Calu3 (cell line): ENCODE measurements at regions not wholly inside any gene's neighbourhood (a gene's known extent, or its start where the extent isn't known, plus 50 kb on each side); places are given as distances from the start of the nearest gene placed in this dataset.
A peak's percentile ranks its signal among the peaks of the same experiment; 100 is the strongest.

Source experiments
- BruUV-seq: library from RNA; stranded (reverse); fragments of 400-500 nt; replicated peaks from 2 replicates; lab custom pipeline; 2021; lab: Mats Ljungman, UMichigan
- CTCF ChIA-PET: fragments of 300-600 bp; sonication (Branson Sonifier 250); formaldehyde crosslinking; loops from one replicate; lab custom pipeline; 2022; ENCODE audit warnings: antibody characterized with exemption; lab: Charles Lee
- DNase-seq: peaks from one replicate; pipeline ENCODE4 v3.0.0; 2022
- H3K27ac Mint-ChIP-seq: one replicate; pipeline ENCODE4 v1.8.0; 2022; ENCODE audit warnings: mixed read lengths; ENCODE audit not compliant: unreplicated experiment
- H3K27me3 Mint-ChIP-seq: one replicate; pipeline ENCODE4 v1.8.0; 2022; ENCODE audit warnings: mixed read lengths; ENCODE audit not compliant: unreplicated experiment
- H3K36me3 Mint-ChIP-seq: one replicate; pipeline ENCODE4 v1.8.0; 2022; ENCODE audit warnings: mild to moderate bottlenecking, moderate library complexity, mixed read lengths; ENCODE audit not compliant: insufficient read depth, unreplicated experiment
- H3K4me1 Mint-ChIP-seq: one replicate; pipeline ENCODE4 v1.8.0; 2022; ENCODE audit warnings: mild to moderate bottlenecking, low read depth, mixed read lengths; ENCODE audit not compliant: unreplicated experiment
- H3K4me3 Mint-ChIP-seq: one replicate; pipeline ENCODE4 v1.8.0; 2022; ENCODE audit warnings: mild to moderate bottlenecking, low read depth, moderate library complexity, mixed read lengths; ENCODE audit not compliant: unreplicated experiment
- H3K9me3 Mint-ChIP-seq: one replicate; pipeline ENCODE4 v1.8.0; 2022; ENCODE audit warnings: low read depth, mixed read lengths; ENCODE audit not compliant: unreplicated experiment
- CTCF ChIP-seq: fragments of 200-600 bp; IDR thresholded peaks from one replicate; pipeline ENCODE4 v1.8.0; 2022; ENCODE audit warnings: antibody characterized with exemption; ENCODE audit not compliant: unreplicated experiment
- intact Hi-C: fragments of 100-400 bp; cut with micrococcal nuclease; formaldehyde crosslinking; loops from one replicate; pipeline ENCODE4 v1.10.0; 2022; ENCODE audit not compliant: unreplicated experiment

- no TSS peak for BruUV-seq
- no peaks in the 10 kb centered on the region for H3K27me3 Mint-ChIP-seq
- no peaks in the 10 kb centered on the region for H3K36me3 Mint-ChIP-seq
- TF ChIP-seq CTCF: no peak
- DNase-seq: peak; percentile 28
- no peak overlapping the region for H3K4me3 Mint-ChIP-seq
- no peak overlapping the region for H3K27ac Mint-ChIP-seq
- H3K9me3 Mint-ChIP-seq: no peaks in the 10 kb centered on the region
- CTCF ChIA-PET: no interaction called here
- intact Hi-C loops: no loop called here
- H3K4me1 Mint-ChIP-seq: peaks cover 15% of the 10 kb centered on the region
Observed at GRCh38 chr1:193538003-193538354, 351.6 kb upstream of the B3GALT2 start.

GRCh38 chr1:193537266-193538002, 351.0 kb upstream of the B3GALT2 start:
- no peaks in the 10 kb centered on the region for H3K27me3 Mint-ChIP-seq
- H3K9me3 Mint-ChIP-seq: no peaks in the 10 kb centered on the region
- intact Hi-C loops: no loop called here
- H3K4me1 Mint-ChIP-seq: peaks cover 9% of the 10 kb centered on the region
- no TSS peak for BruUV-seq
- H3K4me3 Mint-ChIP-seq: no peak overlapping the region
- no peaks in the 10 kb centered on the region for H3K36me3 Mint-ChIP-seq
- peak; percentile 18 for DNase-seq
- H3K27ac Mint-ChIP-seq: no peak overlapping the region
- no peak for TF ChIP-seq CTCF
- CTCF ChIA-PET: no interaction called here

- no peak for TF ChIP-seq CTCF
- intact Hi-C loops: no loop called here
- no peaks in the 10 kb centered on the region for H3K27me3 Mint-ChIP-seq
- H3K36me3 Mint-ChIP-seq: no peaks in the 10 kb centered on the region
- H3K4me3 Mint-ChIP-seq: no peak overlapping the region
- DNase-seq: no peak
- H3K9me3 Mint-ChIP-seq: peaks cover 5% of the 10 kb centered on the region
- H3K27ac Mint-ChIP-seq: no peak overlapping the region
- H3K4me1 Mint-ChIP-seq: no peaks in the 10 kb centered on the region
- CTCF ChIA-PET: no interaction called here
- no TSS peak for BruUV-seq
Observed at GRCh38 chr1:193533853-193534252, 347.4 kb upstream of the B3GALT2 start.

GRCh38 chr1:193525917-193526710, 339.7 kb upstream of the B3GALT2 start:
- no TSS peak for BruUV-seq
- Mint-ChIP-seq H3K27ac (no peak overlapping the region), H3K36me3 (no peaks in the 10 kb centered on the region), H3K9me3 (peaks cover 4% of the 10 kb centered on the region), H3K27me3 (no peaks in the 10 kb centered on the region), H3K4me3 (no peak overlapping the region), H3K4me1 (peaks cover 12% of the 10 kb centered on the region)
- TF ChIP-seq CTCF: no peak
- DNase-seq: no peak
- intact Hi-C loops: no loop called here
- CTCF ChIA-PET: no interaction called here
